ENCODE measurements at regions not wholly inside any gene's neighbourhood (a gene's known extent, or its start where the extent isn't known, plus 50 kb on each side); places are given as distances from the start of the nearest gene placed in this dataset.

- Histone ChIP-seq H3K4me1 (peaks cover 0 to 12% (median 0%) of the 10 kb centered on the region in 10 experiments; a peak in 6 of 20 replicates), H3K27ac (no peak overlapping the region), H3K4me2 (no peak overlapping the region), H3K9me3 (replicated peaks in 1 of 11) (no peaks in the 10 kb centered on the region), H3K27me3 (no peaks in the 10 kb centered on the region), H3K4me3 (no peak overlapping the region), H3K9ac (no peak overlapping the region), H4K20me1 (no peaks in the 10 kb centered on the region), H3K36me3 (no peaks in the 10 kb centered on the region)
- no peak for TF ChIP-seq Cebpa-rat (IDR thresholded peaks at IDR 0.05)
These were observed 106.4 kb upstream of the CES5A start for GRCh38 chr16:55981557-55981956.

- Histone ChIP-seq H3K4me3 (no peak overlapping the region), H3K9ac (no peak overlapping the region), H3K27ac (no peak overlapping the region; a peak in 1 of 22 replicates), H3K4me2 (peak overlapping the region in 3 of 11 experiments; percentile 12 to 38 (median 31); a peak in 3 of 22 replicates), H3K9me3 (replicated peaks in 1 of 11) (no peaks in the 10 kb centered on the region), H4K20me1 (no peaks in the 10 kb centered on the region), H3K27me3 (no peaks in the 10 kb centered on the region), H3K36me3 (no peaks in the 10 kb centered on the region), H3K4me1 (peaks cover 0 to 18% (median 0%) of the 10 kb centered on the region in 10 experiments; a peak in 6 of 20 replicates)
- no peak for TF ChIP-seq Cebpa-rat (IDR thresholded peaks at IDR 0.05)
These were observed 101.6 kb upstream of the CES5A start for GRCh38 chr16:55976815-55977214.

- Histone ChIP-seq H4K20me1 (no peaks in the 10 kb centered on the region), H3K9ac (no peak overlapping the region), H3K27ac (no peak overlapping the region), H3K27me3 (no peaks in the 10 kb centered on the region), H3K4me2 (no peak overlapping the region), H3K9me3 (replicated peaks in 1 of 11) (no peaks in the 10 kb centered on the region), H3K4me3 (no peak overlapping the region), H3K36me3 (no peaks in the 10 kb centered on the region), H3K4me1 (peaks cover 0 to 21% (median 0%) of the 10 kb centered on the region in 10 experiments; a peak in 4 of 20 replicates)
- TF ChIP-seq Cebpa-rat (IDR thresholded peaks at IDR 0.05): no peak
These were observed 96.3 kb upstream of the CES5A start for GRCh38 chr16:55971447-55971846.

GRCh38 chr16:55968221-55968620, 93.0 kb upstream of the CES5A start:
- Histone ChIP-seq H4K20me1 (no peaks in the 10 kb centered on the region), H3K9ac (no peak overlapping the region), H3K27ac (no peak overlapping the region), H3K4me2 (no peak overlapping the region), H3K4me1 (peaks cover 0 to 16% (median 0%) of the 10 kb centered on the region in 10 experiments; a peak in 4 of 20 replicates), H3K9me3 (replicated peaks in 1 of 11) (no peaks in the 10 kb centered on the region), H3K36me3 (no peaks in the 10 kb centered on the region), H3K4me3 (no peak overlapping the region), H3K27me3 (no peaks in the 10 kb centered on the region)
- no peak for TF ChIP-seq Cebpa-rat (IDR thresholded peaks at IDR 0.05)

- H3K36me3 ChIP-seq: no peaks in the 10 kb centered on the region
- H4K20me1 ChIP-seq: no peaks in the 10 kb centered on the region
- no peak overlapping the region for H3K9ac ChIP-seq
- TF ChIP-seq Cebpa-rat (IDR thresholded peaks at IDR 0.05): no peak
- no peak overlapping the region for H3K4me2 ChIP-seq
- no peak overlapping the region for H3K27ac ChIP-seq
- H3K4me3 ChIP-seq: no peak overlapping the region
- peaks cover 0 to 18% (median 6%) of the 10 kb centered on the region in 11 experiments; a peak in 11 of 22 replicates for H3K9me3 ChIP-seq (replicated peaks in 1 of 11)
- no peaks in the 10 kb centered on the region for H3K27me3 ChIP-seq
- H3K4me1 ChIP-seq: peaks cover 0 to 5% (median 0%) of the 10 kb centered on the region in 10 experiments; a peak in 3 of 20 replicates
These were observed 89.8 kb upstream of the CES5A start for GRCh38 chr16:55964923-55965475.

GRCh38 chr16:55955845-55956244, 80.7 kb upstream of the CES5A start:
- TF ChIP-seq Cebpa-rat (IDR thresholded peaks at IDR 0.05): no peak
- peak overlapping the region in 1 of 11 experiments; percentile 53; a peak in 3 of 22 replicates for H3K9ac ChIP-seq
- H3K9me3 ChIP-seq (replicated peaks in 1 of 11): peaks cover 3 to 16% (median 9%) of the 10 kb centered on the region in 11 experiments; a peak in 14 of 22 replicates
- no peaks in the 10 kb centered on the region; a peak in 1 of 22 replicates for H3K27me3 ChIP-seq
- peak overlapping the region in 8 of 11 experiments; percentile 29 to 67 (median 48); a peak in 17 of 22 replicates for H3K4me2 ChIP-seq
- H3K4me1 ChIP-seq: peaks cover 11 to 35% (median 26%) of the 10 kb centered on the region in 10 experiments
- no peak overlapping the region for H3K4me3 ChIP-seq
- no peaks in the 10 kb centered on the region for H4K20me1 ChIP-seq
- H3K27ac ChIP-seq: peak overlapping the region in 3 of 11 experiments; percentile 36 to 54 (median 44); a peak in 4 of 22 replicates
- no peaks in the 10 kb centered on the region for H3K36me3 ChIP-seq

GRCh38 chr16:55955424-55955823, 80.3 kb upstream of the CES5A start:
- H3K4me1 ChIP-seq: peaks cover 11 to 35% (median 26%) of the 10 kb centered on the region in 10 experiments
- peak overlapping the region in 2 of 11 experiments; percentile 22 to 54; a peak in 2 of 22 replicates for H3K27ac ChIP-seq
- no peaks in the 10 kb centered on the region for H3K36me3 ChIP-seq
- no peaks in the 10 kb centered on the region for H4K20me1 ChIP-seq
- H3K9ac ChIP-seq: no peak overlapping the region
- peaks cover 5 to 14% (median 10%) of the 10 kb centered on the region in 11 experiments; a peak in 13 of 22 replicates for H3K9me3 ChIP-seq (replicated peaks in 1 of 11)
- peak overlapping the region in 9 of 11 experiments; percentile 29 to 67 (median 45); a peak in 18 of 22 replicates for H3K4me2 ChIP-seq
- no peak for TF ChIP-seq Cebpa-rat (IDR thresholded peaks at IDR 0.05)
- H3K4me3 ChIP-seq: no peak overlapping the region
- H3K27me3 ChIP-seq: no peaks in the 10 kb centered on the region; a peak in 1 of 22 replicates

GRCh38 chr16:55954906-55955305, 79.7 kb upstream of the CES5A start:
- H3K4me2 ChIP-seq: peak overlapping the region; percentile 4 to 67 (median 50); a peak in 19 of 22 replicates
- no peak overlapping the region; a peak in 1 of 22 replicates for H3K27ac ChIP-seq

GRCh38 chr16:55949518-55949917, 74.3 kb upstream of the CES5A start:
- no peaks in the 10 kb centered on the region for H3K36me3 ChIP-seq
- H3K9ac ChIP-seq: no peak overlapping the region
- H3K4me3 ChIP-seq: no peak overlapping the region
- no peaks in the 10 kb centered on the region for H4K20me1 ChIP-seq
- H3K4me1 ChIP-seq: peaks cover 3 to 40% (median 23%) of the 10 kb centered on the region in 10 experiments
- no peaks in the 10 kb centered on the region; a peak in 1 of 22 replicates for H3K27me3 ChIP-seq
- H3K27ac ChIP-seq: no peak overlapping the region
- TF ChIP-seq Cebpa-rat (IDR thresholded peaks at IDR 0.05): no peak
- peaks cover 0 to 23% (median 10%) of the 10 kb centered on the region in 11 experiments; a peak in 12 of 22 replicates for H3K9me3 ChIP-seq (replicated peaks in 1 of 11)
- H3K4me2 ChIP-seq: peak overlapping the region in 5 of 11 experiments; percentile 42 to 63 (median 50); a peak in 6 of 22 replicates

More at GRCh38 chr16:55954906-55955305, 79.7 kb upstream of the CES5A start:
- H3K36me3 ChIP-seq: no peaks in the 10 kb centered on the region
- no peaks in the 10 kb centered on the region; a peak in 1 of 22 replicates for H3K27me3 ChIP-seq
- H3K9ac ChIP-seq: no peak overlapping the region; a peak in 1 of 22 replicates
- H3K9me3 ChIP-seq (replicated peaks in 1 of 11): peaks cover 5 to 19% (median 10%) of the 10 kb centered on the region in 11 experiments; a peak in 14 of 22 replicates
- TF ChIP-seq Cebpa-rat (IDR thresholded peaks at IDR 0.05): no peak
- H3K4me1 ChIP-seq: peaks cover 11 to 35% (median 26%) of the 10 kb centered on the region in 10 experiments
- H4K20me1 ChIP-seq: no peaks in the 10 kb centered on the region
- H3K4me3 ChIP-seq: no peak overlapping the region; a peak in 1 of 20 replicates
